ENCODE measurements at regions not wholly inside any gene's neighbourhood (a gene's known extent, or its start where the extent isn't known, plus 50 kb on each side); places are given as distances from the start of the nearest gene placed in this dataset.

GRCh38 chr4:32002037-32002747 lies 1282.0 kb downstream of the PCDH7 start:
- H3K9me2 ChIP-seq (ENCODE audit: insufficient read depth): no peaks in the 10 kb centered on the region
- RAD21 ChIA-PET (ENCODE audit: low non-redundant PET in 1 of 2, low total read pairs in 2 of 2, uncharacterized antibody in 2 of 2, unreplicated experiment in 2 of 2): no interaction called here
- ATAC-seq (peak; percentile 50; the same call in 1 of the 2 replicates), DNase-seq (ENCODE audit: low read depth, low spot score) (no peak)
- POLR2A ChIA-PET: interaction anchor here (1.3 kb wide), 1 partner anchor 8 kb away, joined by 3 read pairs; no protein-coding TSS in a partner anchor
- CTCF ChIA-PET: no interaction called here
- H3K9me3 ChIP-seq (ENCODE audit: control insufficient read depth in 1 of 2, insufficient read depth in 1 of 2, low read depth in 1 of 2, low read length in 2 of 2): no peaks in the 10 kb centered on the region
- TF ChIP-seq SRF (IDR thresholded peaks at IDR 0.05; ENCODE audit: low read depth) (no peak), FOSL1 (IDR thresholded peaks at IDR 0.05; ENCODE audit: low read depth) (no peak), ELF1 (IDR thresholded peaks at IDR 0.05; ENCODE audit: borderline replicate concordance, low read depth) (no peak), TCF7L2 (IDR thresholded peaks at IDR 0.05; ENCODE audit: borderline replicate concordance, extremely low read depth, insufficient read depth, insufficient read length) (no peak), MAX (IDR thresholded peaks at IDR 0.05) (no peak), JUND (IDR thresholded peaks at IDR 0.05) (no peak), RAD21 (IDR thresholded peaks at IDR 0.05; ENCODE audit: low read depth) (no peak), REST (IDR thresholded peaks at IDR 0.05; ENCODE audit: low read depth) (no peak)
- H2AFZ ChIP-seq (ENCODE audit: low read depth, low read length, poor library complexity, severe bottlenecking): peak overlapping the region; percentile 84
- H3K27ac ChIP-seq (ENCODE audit: low read depth, low read length): no peak overlapping the region
- no peaks in the 10 kb centered on the region for H3K36me3 ChIP-seq (ENCODE audit: control insufficient read depth in 1 of 2, insufficient read depth in 2 of 2, low read length in 2 of 2)
- no peaks in the 10 kb centered on the region for H3K27me3 ChIP-seq (ENCODE audit: insufficient read depth, low read length)
- no peak overlapping the region for H3K4me3 ChIP-seq (replicated peaks in 1 of 2; ENCODE audit: low read depth in 1 of 2, low read length in 2 of 2)
- no TSS peak for BruUV-seq (replicated peaks)
- peaks cover 0 to 9% of the 10 kb centered on the region in 2 experiments; a peak in 2 of 4 replicates for H3K4me1 ChIP-seq (ENCODE audit: control insufficient read depth in 1 of 2, insufficient read depth in 2 of 2, low read length in 2 of 2)
- no peaks in the 10 kb centered on the region for H3K79me2 ChIP-seq (ENCODE audit: insufficient read depth, low read length)
- no peak overlapping the region for H3K9ac ChIP-seq (ENCODE audit: low read length)
- no peaks in the 10 kb centered on the region for H4K20me1 ChIP-seq (ENCODE audit: insufficient read depth)
- no peak overlapping the region for H3K4me2 ChIP-seq (ENCODE audit: low read length)
- intact Hi-C loops (cut with micrococcal nuclease): no loop called here

Data from HCT116 (cell line).